Right lung (tissue), 2 donors: ENCODE measurements at regions not wholly inside any gene's neighbourhood (a gene's known extent, or its start where the extent isn't known, plus 50 kb on each side); places are given as distances from the start of the nearest gene placed in this dataset.

Experiments
- DNase-seq, 2 donors: peaks; one replicate each; pipeline ENCODE4 v3.0.0-alpha.2; 2013

DNA sequence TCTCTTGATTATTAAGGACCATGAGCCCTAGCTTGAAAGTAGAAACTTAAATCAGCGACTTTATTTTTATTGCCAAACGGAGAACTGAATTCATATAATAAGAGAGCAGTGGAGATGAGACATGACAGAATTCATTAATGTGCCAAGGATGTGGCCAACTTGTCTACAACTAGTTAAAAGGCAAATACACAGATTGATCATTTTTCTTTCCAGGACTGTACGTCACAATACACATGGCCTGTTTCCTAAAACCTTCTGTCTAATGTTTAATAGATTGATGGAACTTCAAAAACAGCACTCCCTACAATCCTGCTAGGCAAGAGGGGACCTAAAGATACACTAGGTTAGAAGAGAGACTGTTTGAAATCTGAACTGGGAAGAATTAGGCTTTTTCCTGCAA, 647.8 kb downstream of the SATB2 start:
- no peak for DNase-seq

DNA sequence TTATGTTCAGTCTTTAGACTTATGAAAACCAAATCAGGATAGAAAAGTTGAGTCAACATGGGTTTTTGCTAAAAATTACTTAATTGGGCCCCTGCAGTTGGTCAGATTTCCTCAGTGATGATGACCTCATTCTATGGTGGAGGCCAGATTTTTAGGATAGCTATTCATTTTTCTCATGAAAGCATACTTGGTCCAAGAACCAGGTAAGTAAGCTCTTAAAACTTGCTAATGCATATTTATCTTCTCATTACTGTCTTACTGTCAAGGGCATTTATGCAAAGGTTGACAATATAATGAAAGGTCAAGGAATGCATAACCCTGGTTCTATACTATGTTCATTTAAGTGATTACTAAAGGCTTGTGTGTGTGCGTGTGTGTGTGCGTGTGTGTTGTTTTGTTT, 650.6 kb downstream of the SATB2 start:
- no peak for DNase-seq

DNA sequence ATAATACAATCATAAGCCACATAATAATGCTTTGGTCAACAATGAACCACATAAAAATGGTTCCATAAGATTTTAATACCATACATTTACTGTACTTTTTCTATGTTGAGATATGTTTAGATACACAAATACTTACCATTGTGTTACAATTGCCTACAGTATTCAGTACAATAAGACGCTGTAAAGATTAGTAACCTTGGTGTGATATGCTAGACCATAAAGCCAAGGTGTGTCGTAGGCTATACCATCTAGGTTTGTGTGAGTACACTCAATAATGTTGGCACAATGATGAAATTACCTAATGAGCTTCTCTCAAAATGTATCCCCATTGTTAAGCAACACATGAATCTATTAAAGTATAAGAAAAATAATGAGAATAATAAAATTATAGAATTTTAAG, 662.3 kb downstream of the SATB2 start:
- DNase-seq, result no peak

DNA sequence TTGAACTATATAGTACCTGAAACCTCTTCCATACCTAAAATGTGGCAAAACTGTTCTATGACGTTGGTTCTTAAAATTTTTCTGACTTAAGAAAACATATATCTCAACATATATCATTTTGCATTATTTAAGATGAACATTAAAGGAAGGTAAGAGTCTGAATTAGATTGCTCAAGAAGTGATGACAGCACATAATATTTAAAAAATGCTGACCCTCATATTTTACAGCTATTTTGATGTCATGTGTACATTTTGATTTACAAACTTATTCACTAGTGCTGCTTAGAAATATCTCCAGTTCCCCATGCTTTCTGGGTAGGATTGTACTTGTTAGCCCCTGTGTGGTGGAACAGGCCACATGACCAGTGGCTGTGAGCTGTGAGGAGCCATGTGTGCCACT, 666.1 kb downstream of the SATB2 start:
- no peak for DNase-seq

DNA sequence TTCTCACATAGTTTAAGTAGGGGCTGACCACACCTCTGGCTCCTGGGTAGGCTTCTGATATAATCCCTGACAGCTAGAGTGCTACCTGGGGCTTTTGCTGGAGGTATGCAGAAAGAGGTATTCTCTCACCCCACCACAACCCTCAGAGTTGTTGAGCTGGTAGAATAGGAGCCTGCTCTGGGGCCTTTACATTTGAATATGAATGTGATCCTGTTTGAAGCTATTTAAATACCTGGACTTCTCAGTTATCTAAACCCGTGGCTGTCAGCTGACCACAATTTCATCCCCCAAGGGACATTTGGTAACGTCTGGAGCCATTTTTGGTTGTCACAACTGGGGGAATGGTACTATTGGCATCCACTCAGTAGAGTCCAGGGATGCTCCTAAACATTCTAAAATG, 669.1 kb downstream of the SATB2 start:
- no peak for DNase-seq

DNA sequence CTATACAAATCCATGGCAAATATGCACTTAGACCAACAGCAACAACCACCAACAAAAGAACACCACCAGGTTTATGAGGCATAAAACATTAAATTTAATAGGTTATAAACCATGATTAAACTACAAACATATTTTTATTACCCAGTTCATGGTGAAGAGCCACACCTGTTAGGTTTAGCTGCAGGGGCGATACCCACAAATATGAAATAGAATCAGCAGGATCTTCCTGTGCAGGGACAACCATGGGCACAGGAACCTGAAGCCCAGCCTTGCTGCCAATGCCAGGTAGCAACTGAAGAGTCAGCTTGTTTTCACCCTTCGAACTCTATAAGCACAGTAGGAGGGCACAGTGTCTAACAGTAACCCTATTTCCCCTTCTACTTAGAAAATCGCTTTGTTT, 675.0 kb downstream of the SATB2 start:
- DNase-seq, result no peak

DNA sequence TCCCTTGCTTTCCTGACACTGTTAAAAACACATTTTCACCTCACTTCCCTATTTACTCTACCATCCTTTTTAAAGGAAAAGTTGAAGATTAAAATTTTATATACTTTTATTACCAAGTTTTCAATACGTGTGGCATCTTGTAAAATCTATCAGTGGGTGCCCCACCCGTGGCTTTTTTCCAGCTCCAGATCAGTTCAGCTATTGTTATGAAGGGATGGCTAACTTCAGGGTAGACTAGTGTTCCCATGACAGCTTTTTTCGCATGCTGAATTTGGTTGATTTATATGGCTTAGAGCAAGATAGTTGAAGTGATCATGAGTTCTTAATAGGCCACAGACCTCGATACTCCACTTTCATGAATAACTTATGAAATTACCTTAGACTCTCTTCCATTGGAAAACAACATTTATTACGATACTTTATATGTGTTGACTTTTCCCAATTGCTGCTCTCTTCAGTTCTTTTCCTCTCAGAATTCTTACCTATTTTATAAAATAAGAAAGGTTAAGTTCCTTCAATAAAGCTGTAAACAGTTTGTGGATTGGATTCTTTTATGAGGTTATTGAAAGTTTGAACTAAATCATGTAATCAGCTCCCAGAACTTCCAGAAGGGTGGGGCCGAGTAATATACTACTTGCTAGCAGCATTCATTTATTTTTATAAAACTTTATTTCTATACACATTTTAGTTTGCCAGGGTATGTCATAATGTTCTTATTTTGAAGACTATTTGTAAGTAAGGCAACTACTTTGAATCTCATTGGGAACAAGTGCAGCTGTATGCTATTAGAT, 680.9 kb downstream of the SATB2 start:
- DNase-seq, result no peak

DNA sequence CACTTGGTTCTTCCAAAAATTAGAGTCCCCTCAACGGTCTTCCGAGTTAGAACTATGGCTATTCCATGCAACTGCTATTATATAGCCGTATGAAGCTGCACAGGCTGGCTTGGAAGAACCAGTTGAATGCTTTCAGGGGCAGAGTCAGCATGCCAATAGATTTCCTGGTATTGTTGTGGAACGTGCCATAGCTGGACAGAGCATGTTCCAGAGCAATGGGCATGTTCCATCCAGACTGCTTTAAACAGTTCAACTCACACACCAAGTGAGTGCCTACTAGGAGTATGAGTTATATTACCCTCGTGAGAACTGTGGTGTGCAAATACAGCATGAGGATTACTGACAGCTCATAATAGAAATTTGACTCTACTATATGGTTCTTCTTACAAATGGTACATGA, 682.0 kb downstream of the SATB2 start:
- no peak for DNase-seq

DNA sequence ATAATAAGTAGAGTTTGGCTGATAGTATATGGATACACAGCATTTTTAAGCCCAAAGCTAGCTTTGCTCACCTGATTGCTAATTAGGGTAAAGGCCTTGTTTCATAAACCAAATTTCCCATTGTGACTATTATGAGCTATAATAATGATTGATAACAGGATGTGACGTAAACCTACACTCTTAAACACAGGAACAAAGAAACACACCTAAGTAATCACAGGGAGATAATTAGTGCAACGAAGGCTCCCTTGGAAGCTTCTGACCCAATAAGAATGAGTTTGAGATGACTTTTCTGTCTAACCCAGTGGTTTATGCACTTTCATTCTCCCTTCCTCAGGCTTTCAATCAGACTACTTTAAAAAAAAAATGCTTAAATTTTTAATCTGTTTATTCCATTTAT, 683.2 kb downstream of the SATB2 start:
- no peak for DNase-seq

DNA sequence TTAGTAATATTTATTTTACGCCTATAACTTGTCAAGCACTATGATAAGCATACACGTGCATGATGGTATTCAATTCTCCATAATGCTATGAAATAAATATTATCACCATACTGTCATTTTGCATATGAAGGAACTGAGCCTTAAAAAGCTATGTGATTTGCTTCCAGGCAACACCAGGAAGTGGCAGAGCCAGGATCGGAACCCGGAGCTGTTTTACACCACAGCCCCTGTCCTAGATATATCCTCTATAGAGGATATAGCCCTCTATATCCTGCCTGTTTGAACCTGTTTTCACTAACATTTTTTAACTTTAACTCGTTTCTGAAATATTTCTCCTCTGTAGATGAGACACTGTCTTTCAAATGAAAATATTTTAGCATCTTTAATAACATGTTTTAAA, 690.0 kb downstream of the SATB2 start:
- DNase-seq, result no peak

DNA sequence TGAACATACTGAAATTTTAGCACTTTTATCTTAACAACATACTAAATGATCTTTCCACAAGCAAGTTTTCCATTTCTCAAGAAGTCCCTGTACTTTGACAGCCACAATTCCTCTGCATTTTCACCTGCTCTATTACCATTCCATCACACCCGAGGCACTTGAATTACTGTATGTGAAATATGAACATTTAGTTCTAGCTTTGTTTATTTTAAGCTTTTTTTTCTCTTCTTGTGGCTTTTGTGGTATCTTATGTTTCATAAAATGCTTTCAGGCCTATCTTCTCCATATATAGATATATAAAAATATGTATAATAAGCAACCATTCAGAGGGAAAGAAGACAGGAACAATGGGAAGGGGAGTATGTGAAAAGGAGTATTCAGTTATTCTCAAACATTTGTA, 693.9 kb downstream of the SATB2 start:
- no peak for DNase-seq

DNA sequence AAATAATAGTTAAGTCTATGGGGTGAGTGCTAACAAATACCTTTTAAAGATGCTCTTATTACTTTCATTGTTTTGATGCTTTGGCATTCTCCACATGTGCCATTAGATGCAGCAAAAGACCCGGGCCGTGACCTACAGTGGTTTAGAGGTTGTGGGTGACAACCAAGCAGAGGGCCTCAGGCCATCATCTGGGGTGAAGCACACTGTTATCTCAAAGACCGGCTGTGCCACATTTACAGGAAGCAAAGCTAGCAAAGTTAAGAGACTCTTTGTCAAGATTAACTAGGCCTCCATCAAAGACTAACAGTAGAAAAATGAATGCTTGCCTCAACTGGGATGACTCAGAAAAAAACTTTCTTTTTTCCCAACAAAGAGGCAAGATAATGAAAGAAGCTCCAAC, 695.3 kb downstream of the SATB2 start:
- DNase-seq, result no peak

DNA sequence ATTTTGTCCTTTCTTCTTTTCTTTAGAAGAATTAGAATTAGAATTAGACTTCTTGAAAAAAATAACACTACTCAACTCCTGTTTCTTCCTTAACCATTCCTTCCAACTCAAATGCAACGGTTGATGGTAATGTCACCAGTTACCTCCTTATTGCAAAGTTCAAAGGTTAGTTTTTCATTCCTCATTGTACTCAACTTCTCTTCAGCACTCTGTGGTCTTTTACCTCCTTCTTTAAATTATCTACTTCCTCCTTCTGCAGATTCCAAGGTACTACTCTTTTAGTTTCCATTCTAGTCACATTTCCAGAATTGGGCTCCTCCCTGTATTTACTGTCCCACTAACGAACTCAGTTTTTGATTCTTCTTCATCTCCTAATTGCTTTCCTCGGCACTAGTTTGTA, 700.7 kb downstream of the SATB2 start:
- no peak for DNase-seq

DNA sequence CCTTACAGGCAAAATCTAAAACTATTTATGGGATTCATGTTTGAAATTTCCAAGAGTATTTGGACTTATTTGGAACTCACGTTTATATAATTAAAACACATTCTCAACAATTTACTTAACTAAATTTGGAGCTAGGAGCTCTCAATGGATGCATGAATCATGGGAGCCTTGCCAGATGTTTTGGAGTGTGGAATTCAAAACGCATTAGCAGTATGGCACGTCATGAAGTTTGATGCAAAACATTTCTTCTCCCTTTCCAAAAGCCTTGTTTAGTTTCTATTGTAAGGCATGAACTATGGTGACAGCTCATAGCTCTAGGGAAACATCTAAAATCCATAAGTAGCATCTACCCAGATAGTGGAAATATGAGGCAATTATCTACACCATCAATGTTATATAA, 701.6 kb downstream of the SATB2 start:
- DNase-seq, result peak; percentile 21 to 27

DNA sequence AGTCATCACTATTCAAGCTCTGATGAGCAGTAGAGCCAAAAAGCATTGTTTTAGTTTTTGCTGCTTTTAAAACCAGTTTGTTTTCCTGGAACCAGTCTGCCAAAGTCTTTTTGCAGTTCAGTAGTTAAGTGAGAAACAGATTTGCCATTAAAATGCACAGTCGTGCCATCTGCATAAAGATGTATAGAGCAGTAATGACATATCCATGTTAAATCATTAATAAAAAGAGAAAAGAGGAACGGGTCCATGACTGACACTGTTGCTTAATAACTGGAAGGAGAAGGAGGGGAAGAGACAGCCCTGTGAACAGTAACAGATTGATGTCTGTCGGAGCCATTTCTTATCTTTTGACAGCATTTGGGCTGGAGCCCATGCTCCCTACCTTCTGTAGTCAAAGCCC, 704.6 kb downstream of the SATB2 start:
- DNase-seq, result no peak

DNA sequence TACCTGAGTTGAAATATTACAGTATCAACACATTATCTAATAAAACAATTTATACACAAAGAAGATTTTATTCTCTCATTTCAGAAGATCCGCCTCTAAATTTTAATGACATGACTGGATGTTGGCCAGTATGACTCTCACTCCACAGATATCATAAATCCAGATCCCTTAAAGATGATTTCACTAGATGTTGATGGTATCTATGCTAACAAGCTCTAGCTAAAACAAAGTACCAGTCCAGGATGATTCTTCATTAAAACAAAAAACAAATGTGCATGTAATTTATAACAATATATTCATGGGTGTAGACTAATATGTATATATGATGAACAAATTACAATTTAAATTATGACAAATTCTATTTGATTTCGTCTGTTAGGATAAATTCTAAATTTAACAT, 708.4 kb downstream of the SATB2 start:
- no peak for DNase-seq

DNA sequence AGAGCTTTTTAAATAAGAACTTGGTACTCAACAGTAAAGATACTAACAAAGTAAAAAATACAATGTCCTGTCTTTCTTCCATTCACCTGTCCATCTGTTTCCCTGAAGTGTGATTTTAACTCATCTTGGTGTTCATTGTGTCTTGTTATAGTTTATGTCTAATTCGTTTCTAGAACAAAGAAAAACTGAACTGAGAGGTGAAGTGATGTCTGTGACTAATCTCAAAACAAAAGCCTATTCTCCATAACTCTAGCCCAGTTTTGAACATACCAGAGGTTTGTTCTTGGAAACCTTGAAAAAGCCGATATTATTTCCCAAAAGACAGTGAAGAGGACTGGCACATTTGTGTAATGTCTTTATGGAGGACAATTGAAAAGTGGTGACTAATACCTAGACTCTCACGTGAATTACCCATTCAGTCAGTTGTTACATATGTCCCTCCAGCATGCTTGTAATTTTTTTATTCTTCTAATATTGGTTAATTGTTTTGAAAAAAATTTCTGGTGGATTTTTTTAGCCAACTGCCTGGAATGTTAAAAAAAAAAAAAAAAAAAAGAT, 725.8 kb downstream of the SATB2 start:
- no peak for DNase-seq

DNA sequence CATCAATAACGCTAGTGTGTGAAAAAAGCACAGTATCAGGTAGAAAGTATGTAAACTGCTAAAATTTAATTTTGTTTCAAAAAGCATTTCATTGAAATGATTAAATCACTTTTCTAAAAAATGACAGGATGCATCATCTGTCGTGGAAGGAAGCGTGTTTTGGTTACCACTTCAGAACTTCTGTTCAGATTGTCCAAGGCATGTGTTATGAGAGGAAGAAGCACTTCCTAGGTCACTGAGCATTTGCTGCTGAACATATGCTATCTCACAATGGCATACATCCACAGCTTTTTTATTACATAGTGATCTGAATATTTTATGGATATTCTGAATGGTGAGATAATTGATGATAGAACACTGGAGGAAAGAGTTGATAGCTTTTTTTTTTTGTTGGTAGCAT, 737.5 kb downstream of the SATB2 start:
- no peak for DNase-seq

DNA sequence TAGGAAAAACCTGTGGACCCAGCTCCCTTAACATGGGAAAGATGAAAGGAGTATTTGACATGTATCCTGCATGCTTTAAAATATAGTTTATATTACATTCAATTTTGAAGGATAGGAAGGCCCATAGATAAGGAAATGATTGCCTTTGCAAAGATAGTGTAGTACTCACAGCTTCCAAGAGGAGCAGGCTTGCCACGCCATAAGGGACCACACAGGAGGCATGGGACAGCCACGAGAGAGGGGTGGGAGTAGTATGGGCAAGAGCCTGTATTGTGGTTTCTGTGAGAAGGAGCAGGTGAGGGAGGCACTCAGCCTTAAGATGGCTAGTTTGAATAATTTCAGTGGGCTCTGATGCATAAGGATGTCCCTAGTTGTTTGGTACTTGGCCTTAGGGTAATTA, 740.3 kb downstream of the SATB2 start:
- no peak for DNase-seq

DNA sequence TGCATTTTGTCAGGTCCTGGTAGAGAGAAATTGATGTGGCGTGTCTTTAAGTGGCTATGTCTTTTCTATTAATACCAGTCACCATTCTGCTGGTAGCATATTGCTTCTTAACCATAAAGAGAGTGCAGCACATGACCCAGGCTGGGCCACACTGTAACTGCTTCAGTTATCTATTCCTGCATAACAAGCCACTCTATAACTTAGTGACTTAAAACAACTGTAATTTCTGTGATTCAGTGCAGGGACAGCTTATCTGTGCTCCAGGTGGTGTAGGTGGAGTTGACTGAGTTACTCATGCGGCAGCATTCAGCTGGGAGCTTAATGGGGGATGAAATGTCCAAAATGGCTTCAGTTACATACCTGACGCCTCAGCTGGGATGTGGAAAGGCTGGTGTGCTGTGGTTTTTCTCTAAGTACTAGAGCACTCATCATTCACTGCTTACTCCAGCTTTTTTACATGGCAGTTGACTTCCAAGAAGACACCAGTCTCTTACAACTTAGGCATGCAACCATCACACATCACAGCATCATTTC, 742.4 kb downstream of the SATB2 start:
- DNase-seq, result no peak

DNA sequence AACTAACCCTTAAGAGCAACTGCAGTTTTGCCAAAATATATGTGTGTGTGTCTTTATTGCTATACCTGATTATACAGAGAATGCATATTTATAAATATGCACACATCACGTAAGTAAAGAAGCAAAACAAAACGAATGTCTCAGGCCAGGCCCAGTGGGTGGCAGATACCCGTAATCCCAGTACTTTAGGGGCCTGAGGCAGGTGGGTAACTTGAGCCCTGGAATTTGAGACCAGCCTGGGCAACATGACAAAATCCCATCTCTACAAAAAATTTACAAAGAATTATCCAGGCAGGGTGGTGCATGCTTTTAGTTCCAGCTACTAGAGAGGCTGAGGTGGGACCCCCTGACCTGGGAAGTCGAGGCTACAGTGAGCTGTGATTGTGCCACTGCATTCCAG, 745.3 kb downstream of the SATB2 start:
- DNase-seq, result no peak

DNA sequence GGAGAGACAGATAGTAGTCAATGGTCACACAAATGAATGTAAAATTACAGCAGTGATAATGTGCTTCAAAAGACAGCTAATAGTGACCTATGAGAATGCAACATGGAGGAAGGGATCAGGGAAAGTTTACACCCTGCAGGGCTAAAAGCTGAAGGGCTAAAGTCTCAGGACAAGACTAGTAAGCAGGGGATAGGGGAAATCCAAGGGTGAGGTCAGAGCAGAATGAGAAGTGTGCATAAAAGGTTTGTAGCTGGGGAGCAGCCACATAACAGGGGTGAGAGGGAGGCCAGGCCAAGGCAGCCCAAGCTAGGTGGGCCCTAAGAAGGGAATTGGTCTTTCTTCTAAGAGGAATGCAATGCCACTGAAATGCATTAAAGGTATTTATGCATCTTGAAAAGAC, 746.3 kb downstream of the SATB2 start:
- DNase-seq, result no peak

DNA sequence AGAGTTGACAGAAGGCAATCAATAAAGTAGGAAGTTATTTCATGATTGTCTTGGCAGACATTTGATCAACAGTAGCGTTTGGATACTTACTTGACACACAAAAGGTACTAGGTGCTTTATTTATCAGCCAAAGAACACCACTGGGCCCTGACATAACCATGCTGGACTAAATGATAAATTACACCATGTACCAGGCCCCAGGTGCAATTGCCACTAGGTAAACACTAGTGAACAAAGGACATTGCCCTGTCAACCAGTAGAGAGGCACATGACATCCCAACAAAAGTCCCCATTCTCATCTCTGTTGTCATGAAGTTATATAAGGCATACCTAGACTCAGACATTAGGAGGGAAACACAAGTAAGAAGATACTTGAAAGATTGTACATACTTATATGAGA, 747.2 kb downstream of the SATB2 start:
- DNase-seq, result no peak
